Activated naive CD8-positive, alpha-beta T cell treated with anti-CD3 and anti-CD28 coated beads, Interleukin-2, amount 10 ng/mL, durations not matched to agents 7 days and 5 days (primary cell): ENCODE measurements at regions not wholly inside any gene's neighbourhood (a gene's known extent, or its start where the extent isn't known, plus 50 kb on each side); places are given as distances from the start of the nearest gene placed in this dataset.
A peak's percentile ranks its signal among the peaks of the same experiment; 100 is the strongest.

Source experiments
- ATAC-seq: fragments of 150-1000 bp; cut with Tn5 transposase; one replicate; pipeline ENCODE4 v1.10.0; 2021; ENCODE audit warnings: low read depth, moderate library complexity
- POLR2A ChIA-PET: fragments of 350-600 bp; sonication (Branson Sonifier 250); formaldehyde crosslinking; loops from one replicate; lab custom pipeline; 2021; ENCODE audit warnings: antibody characterized with exemption; lab: Charles Lee
- DNase-seq: peaks from one replicate; pipeline ENCODE4 v3.0.0; 2021
- H3K27ac Mint-ChIP-seq: one replicate; pipeline ENCODE4 v1.8.0; 2022; ENCODE audit warnings: mild to moderate bottlenecking, mixed read lengths
- H3K27me3 Mint-ChIP-seq: one replicate; pipeline ENCODE4 v1.8.0; 2022; ENCODE audit warnings: mild to moderate bottlenecking, moderate library complexity, mixed read lengths
- H3K36me3 Mint-ChIP-seq: one replicate; pipeline ENCODE4 v1.8.0; 2021; ENCODE audit warnings: mild to moderate bottlenecking, mixed read lengths
- H3K4me1 Mint-ChIP-seq: one replicate; pipeline ENCODE4 v1.8.0; 2021; ENCODE audit warnings: mixed read lengths
- H3K4me3 Mint-ChIP-seq: one replicate; pipeline ENCODE4 v1.8.0; 2022; ENCODE audit warnings: mild to moderate bottlenecking, moderate library complexity, mixed read lengths
- H3K9me3 Mint-ChIP-seq: one replicate; pipeline ENCODE4 v1.8.0; 2021; ENCODE audit warnings: mixed read lengths

DNA sequence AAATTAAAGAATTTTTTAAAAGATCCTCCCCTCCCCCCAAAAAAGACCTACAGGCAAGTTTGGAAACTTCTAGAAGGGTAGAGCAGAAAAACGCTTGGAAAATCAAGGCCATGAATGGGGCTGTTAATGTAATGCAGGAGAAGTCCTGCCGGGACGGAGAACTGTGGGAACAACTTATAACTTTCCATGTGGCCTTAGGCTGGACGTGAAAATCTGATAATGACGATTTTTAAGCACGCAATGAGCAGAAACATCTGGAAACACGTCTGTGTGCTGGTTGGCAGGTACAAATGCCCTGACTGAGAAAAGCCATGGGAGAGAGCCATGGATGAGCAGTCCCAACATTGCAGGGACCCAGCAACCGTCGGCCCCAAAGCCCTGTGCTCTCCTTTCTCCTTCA, 198.7 kb upstream of the RREB1 start:
- no peaks in the 10 kb centered on the region for H3K36me3 Mint-ChIP-seq
- POLR2A ChIA-PET, result no interaction called here
- no peaks in the 10 kb centered on the region for H3K9me3 Mint-ChIP-seq

DNA sequence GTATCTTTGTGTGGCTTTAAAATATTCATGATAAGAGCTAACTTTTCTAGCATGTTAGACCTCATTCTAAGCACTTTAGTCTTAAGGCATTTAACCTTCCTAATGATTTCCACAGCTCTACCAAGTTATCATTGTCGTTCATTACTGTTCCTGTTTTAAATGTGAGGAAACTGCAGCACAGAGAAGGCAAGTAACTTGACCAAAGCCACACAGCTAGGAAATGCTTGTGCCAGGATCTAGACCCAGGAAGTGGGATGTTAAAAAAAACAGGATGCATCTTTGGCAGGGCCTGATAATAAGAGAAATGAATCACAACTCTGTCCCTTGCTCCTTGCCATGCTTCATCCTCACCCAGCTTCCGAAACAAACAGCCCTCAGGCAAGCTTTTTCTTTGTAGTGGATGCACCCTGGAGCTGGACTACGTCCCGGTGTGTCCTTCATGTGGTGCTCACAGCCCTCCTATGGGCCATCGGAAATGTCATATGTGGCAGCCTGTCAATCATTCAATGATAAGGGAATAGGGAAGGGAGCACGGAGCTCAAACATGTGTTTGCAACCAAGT, 196.9 kb upstream of the RREB1 start:
- DNase-seq (no peak), ATAC-seq (no peak)
- H3K27ac Mint-ChIP-seq, result no peak overlapping the region
- H3K27me3 Mint-ChIP-seq, result peaks cover 12% of the 10 kb centered on the region
- no peaks in the 10 kb centered on the region for H3K4me1 Mint-ChIP-seq
- no peak overlapping the region for H3K4me3 Mint-ChIP-seq
- no peaks in the 10 kb centered on the region for H3K36me3 Mint-ChIP-seq
- POLR2A ChIA-PET, result interaction anchor here (0.7 kb wide), 1 partner anchor 189 kb away, joined by 3 read pairs; no protein-coding TSS in a partner anchor
- H3K9me3 Mint-ChIP-seq, result no peaks in the 10 kb centered on the region

More for the DNA sequence above, 198.7 kb upstream of the RREB1 start:
- Mint-ChIP-seq H3K27ac (no peak overlapping the region), H3K27me3 (peaks cover 14% of the 10 kb centered on the region), H3K4me1 (no peaks in the 10 kb centered on the region), H3K4me3 (no peak overlapping the region)
- no peak for DNase-seq
- ATAC-seq, result no peak

DNA sequence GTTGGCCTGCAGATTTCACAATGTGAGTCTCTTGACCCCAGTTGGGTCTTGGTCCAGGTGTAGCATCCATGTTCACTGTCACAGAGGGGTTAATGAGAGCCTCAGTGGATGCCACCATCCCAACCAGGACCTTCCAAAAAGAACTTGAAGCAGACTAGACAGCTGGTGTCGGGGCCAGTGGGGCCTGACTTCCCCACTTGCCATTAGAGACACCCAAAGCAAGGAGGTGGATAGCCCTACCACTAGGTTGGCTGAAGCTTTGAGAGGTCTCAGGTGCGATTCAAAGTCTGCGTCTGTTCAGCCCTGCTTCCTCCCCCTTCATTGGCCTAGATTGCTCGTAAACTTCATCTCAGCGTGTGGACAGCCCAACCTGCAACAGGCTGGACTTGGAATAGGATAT, 196.4 kb upstream of the RREB1 start:
- POLR2A ChIA-PET, result no interaction called here
- H3K36me3 Mint-ChIP-seq, result no peaks in the 10 kb centered on the region
- no peak overlapping the region for H3K27ac Mint-ChIP-seq
- no peak overlapping the region for H3K4me3 Mint-ChIP-seq
- DNase-seq (no peak), ATAC-seq (no peak)
- H3K4me1 Mint-ChIP-seq, result peaks cover 5% of the 10 kb centered on the region
- no peaks in the 10 kb centered on the region for H3K9me3 Mint-ChIP-seq
- peaks cover 10% of the 10 kb centered on the region for H3K27me3 Mint-ChIP-seq

DNA sequence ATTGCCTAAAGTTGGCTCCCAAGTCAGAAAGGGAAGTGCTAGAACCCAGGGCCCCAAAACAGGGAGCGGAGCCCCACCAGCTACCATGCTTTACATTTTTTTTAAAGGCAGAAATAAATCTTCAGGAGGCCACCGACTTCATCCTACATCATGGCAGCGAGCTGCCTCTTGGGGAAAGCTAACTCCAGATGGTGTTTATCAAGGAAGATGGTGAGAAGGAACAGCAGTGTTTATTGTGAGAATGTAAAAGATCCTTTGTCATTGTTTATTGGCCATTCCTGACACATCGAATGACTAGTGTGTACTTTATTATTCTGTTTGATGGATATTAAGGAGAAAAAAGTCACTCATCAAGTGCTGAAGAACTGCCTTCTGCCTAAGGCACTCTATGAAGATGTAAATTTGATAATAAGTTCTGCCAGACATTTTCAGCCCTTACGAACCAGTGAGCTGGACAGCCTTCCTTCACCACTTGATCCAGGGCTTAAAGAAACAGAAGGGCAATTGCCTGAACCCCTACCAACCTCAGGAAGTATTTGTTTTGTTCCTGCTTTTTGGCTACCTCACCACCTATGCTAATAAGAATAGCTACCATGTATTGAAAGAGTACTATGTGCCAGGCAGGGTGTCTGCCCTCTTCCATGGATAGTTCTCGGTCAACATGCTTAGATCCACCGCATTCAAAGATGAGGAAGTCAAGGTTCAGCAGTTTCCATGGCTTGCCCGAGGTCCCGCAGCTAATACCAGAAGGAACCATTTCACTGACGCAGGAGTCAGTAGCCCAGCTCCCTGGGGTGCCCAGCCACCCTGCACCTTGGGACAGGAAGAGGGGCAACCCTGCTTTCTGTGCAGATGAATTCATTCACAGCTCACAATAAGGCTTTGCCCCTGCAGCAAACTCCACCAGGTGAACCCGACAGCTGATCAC, 194.7 kb upstream of the RREB1 start:
- Mint-ChIP-seq H3K9me3 (no peaks in the 10 kb centered on the region), H3K4me3 (no peak overlapping the region)
- no peak for DNase-seq

DNA sequence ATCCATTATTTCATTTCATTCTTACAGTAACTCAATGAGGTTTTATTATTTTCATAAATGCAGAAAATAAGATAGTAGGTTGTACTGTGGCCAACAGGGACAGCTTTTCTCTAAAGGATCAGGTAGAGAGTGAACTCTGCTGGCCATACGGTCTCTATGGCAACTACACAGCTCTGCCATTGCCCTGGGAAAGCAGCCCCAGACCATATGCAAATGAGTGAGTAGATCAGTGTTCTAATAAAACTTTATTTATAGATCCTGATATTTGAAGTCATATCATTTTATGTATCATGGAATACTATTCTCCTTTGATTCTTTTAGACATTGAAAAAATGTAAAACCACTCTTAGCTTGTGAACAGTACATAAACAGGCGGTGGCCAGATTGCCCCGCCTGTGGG, 192.5 kb upstream of the RREB1 start:
- peaks cover 7% of the 10 kb centered on the region for H3K27me3 Mint-ChIP-seq

More for the DNA sequence above, 194.7 kb upstream of the RREB1 start:
- H3K27ac Mint-ChIP-seq, result no peak overlapping the region
- peaks cover 10% of the 10 kb centered on the region for H3K27me3 Mint-ChIP-seq
- ATAC-seq, result no peak
- H3K36me3 Mint-ChIP-seq, result no peaks in the 10 kb centered on the region
- POLR2A ChIA-PET, result no interaction called here
- peaks cover 5% of the 10 kb centered on the region for H3K4me1 Mint-ChIP-seq

DNA sequence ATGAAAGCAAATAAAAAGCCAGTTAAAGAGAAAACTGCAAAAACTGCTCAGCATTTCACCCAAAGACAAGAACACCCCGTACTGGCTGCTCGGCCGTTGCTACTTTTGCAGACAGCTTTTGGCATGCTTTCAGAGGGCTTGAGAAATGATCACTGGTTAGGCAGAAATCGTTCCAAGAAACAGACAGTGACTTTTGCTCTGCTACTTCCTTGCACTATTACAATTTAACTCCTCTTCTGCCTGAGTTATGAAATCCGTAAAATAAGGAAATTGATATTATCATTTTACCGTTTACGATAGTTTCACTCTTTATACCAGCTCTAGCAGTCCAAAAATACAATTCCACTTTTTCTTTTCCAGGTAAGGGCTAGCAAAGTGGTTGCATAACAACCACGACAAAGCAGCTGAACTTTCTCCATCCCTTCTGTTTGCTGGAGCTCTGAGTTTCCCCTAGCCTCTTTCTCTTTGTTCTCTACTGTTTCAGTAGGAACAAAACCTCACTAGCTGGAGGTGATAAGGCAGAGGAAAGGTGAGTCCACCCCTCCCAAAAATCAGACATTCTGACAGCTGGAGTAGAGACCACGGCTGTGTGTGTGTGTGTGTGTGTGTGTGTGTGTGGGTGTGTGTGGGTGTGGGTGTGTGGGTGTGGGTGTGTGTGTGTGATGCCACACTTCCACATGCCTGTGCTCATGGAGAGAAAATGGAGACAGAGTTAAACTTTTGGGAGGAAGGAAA, 191.8 kb upstream of the RREB1 start:
- Mint-ChIP-seq H3K27me3 (peaks cover 7% of the 10 kb centered on the region), H3K27ac (no peak overlapping the region), H3K4me1 (peaks cover 10% of the 10 kb centered on the region), H3K4me3 (peak overlapping the region; percentile 40), H3K36me3 (no peaks in the 10 kb centered on the region), H3K9me3 (no peaks in the 10 kb centered on the region)
- DNase-seq (no peak), ATAC-seq (peak; percentile 11)
- POLR2A ChIA-PET, result no interaction called here

More for the DNA sequence above, 192.5 kb upstream of the RREB1 start:
- H3K27ac Mint-ChIP-seq, result no peak overlapping the region
- no peaks in the 10 kb centered on the region for H3K36me3 Mint-ChIP-seq
- no peak for DNase-seq
- no peak for ATAC-seq
- peaks cover 10% of the 10 kb centered on the region for H3K4me1 Mint-ChIP-seq
- H3K4me3 Mint-ChIP-seq, result peak overlapping the region; percentile 40
- H3K9me3 Mint-ChIP-seq, result no peaks in the 10 kb centered on the region
- POLR2A ChIA-PET, result no interaction called here

DNA sequence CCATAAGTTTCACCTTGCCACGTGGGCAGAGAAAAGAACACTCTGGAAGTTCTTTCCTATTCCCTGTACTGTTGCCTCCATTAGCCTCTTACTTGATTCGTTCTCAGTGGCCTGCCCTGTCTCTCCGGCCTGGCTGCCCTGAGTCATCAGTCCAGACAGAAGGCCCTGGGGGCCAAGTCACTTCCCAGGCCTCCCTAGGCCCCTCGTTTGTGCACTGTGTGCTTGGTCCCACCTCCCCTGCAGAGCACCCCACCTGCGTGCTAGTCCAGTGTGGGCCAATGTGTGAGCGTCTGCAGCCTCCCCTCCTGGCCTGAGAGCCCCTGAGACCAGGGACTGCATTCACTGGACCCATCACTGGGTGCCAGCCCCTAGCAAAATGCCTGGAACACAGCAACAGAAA, 191.2 kb upstream of the RREB1 start:
- DNase-seq (no peak), ATAC-seq (no peak)
- Mint-ChIP-seq H3K4me3 (no peak overlapping the region), H3K36me3 (no peaks in the 10 kb centered on the region), H3K9me3 (peaks cover under 1% of the 10 kb centered on the region), H3K27me3 (peaks cover 7% of the 10 kb centered on the region), H3K27ac (no peak overlapping the region), H3K4me1 (peaks cover 10% of the 10 kb centered on the region)
- POLR2A ChIA-PET, result no interaction called here

DNA sequence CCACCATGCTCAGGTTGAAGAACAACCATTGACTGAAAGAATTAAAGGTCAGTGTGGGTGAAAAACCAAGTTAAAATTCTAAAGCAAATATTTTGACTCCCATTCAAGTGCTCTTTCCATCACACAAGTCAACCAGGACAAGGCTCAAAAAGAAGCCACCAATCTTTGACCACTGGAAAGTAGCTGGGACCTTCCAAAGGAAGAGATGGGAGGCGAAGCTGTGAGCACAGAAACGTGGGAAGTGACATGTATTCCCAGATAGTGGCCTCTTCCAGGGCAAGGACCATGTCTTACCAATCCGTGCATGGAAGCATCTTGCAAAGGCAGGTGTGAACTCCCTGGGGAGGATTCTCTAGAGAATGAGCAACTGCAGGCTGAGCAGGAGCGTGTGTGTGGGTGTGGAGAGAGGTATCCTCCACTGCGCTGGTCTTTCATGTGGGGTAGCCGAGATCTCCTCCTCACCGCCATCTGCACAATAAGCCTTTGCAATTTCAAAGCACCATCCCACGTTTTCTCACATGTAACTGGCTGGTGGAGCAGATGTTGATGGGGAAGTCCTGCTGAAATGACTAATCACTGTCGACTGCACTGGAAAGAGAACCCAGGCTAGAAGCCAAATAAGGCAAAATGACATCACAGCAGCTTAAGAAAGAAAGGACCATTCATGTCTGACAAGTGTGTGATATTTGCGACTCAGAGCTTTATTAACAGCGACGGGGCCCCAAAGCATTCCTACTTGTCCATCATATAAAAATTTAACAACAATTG, 189.4 kb upstream of the RREB1 start:
- no peak overlapping the region for H3K4me3 Mint-ChIP-seq
- H3K27me3 Mint-ChIP-seq, result peaks cover 6% of the 10 kb centered on the region
- ATAC-seq (peak; percentile 85), DNase-seq (no peak)
- peaks cover 3% of the 10 kb centered on the region for H3K9me3 Mint-ChIP-seq
- H3K27ac Mint-ChIP-seq, result no peak overlapping the region
- POLR2A ChIA-PET, result no interaction called here
- no peaks in the 10 kb centered on the region for H3K36me3 Mint-ChIP-seq
- peaks cover 10% of the 10 kb centered on the region for H3K4me1 Mint-ChIP-seq

DNA sequence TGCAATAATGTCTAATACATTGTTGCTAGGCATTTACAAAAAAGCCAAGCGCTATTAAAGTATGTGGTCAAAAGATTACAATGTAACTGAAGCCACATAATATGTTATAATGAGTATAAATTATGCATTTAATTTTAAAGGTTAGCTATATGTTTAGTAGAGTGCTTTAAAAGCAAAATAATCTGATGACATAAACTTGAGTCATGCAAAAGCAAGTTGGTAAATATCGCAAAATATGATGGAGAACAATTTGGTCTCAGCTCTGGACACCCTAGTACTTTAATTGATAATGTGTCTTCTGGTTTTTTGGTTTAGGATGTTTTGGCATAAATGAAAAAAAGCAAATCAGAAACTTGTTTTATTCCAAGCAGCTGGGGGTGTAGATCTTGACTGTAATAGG, 188.6 kb upstream of the RREB1 start:
- no peak overlapping the region for H3K27ac Mint-ChIP-seq
- no peak overlapping the region for H3K4me3 Mint-ChIP-seq
- no peak for DNase-seq
- POLR2A ChIA-PET, result no interaction called here
- H3K4me1 Mint-ChIP-seq, result peaks cover 10% of the 10 kb centered on the region
- ATAC-seq, result no peak
- H3K36me3 Mint-ChIP-seq, result no peaks in the 10 kb centered on the region
- peaks cover 6% of the 10 kb centered on the region for H3K27me3 Mint-ChIP-seq
- H3K9me3 Mint-ChIP-seq, result peaks cover 3% of the 10 kb centered on the region

DNA sequence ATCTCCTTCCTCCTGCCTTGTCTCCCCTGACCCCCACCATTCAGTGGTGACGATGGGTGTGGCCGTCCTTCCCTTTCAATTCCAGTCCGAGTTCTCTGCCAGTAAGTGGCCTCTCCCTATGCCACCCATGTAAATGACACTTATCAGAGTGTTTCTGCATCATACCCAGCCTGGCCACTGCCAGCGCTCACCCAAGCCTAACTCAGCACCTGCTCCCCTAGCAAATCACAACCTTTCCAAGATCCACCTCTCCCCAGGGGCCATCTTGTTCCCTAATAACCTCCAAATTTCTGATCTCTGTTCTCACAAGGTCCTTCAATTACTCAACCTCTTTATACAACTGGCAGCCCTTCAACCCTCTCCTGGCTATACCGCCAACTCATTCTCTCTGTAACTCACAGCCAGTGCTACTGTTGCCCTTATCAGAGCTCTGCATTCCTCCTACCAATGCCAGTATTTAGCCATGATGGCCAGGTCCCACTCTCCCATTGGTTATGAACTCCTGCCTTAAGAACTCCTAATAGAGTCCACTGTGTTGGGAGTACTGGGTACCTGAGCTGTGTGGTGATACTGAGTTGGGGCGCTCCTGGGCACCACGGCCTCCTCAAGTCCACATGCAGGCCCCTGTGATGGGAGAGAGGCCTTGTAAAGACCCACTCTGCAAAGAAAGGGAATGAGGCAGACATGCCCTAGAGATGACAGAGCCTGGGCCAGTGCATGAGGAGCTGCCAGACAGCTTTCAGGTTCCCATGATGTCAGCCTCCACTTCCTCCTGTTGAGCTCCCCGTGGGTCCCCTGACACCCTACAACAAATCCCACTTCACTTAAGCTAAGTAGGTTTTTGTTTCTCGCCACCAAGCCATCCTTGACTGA, 187.4 kb upstream of the RREB1 start:
- no peaks in the 10 kb centered on the region for H3K36me3 Mint-ChIP-seq
- no peak overlapping the region for H3K4me3 Mint-ChIP-seq
- H3K27ac Mint-ChIP-seq, result no peak overlapping the region
- POLR2A ChIA-PET, result no interaction called here
- H3K27me3 Mint-ChIP-seq, result peaks cover 8% of the 10 kb centered on the region
- no peak for ATAC-seq
- peaks cover 10% of the 10 kb centered on the region for H3K4me1 Mint-ChIP-seq
- peaks cover 3% of the 10 kb centered on the region for H3K9me3 Mint-ChIP-seq
- no peak for DNase-seq

DNA sequence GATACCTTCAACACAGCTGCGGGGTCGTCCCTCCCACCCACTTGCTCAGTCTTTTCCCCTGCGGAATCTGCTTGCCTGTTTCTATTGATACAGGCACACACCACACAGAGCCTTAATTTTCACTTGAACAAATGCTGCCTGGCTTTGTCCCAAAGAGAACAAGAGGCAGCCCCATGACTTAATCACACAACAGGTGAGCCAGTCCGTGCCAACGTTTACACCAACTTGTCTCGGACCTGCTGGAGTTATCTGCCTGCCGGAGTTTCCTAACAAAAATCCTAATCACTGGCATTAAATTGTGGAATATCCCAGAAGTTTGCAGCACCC, 186.8 kb upstream of the RREB1 start:
- POLR2A ChIA-PET, result no interaction called here
- Mint-ChIP-seq H3K9me3 (peaks cover 3% of the 10 kb centered on the region), H3K36me3 (no peaks in the 10 kb centered on the region), H3K27me3 (peaks cover 8% of the 10 kb centered on the region), H3K4me3 (no peak overlapping the region), H3K4me1 (peaks cover 9% of the 10 kb centered on the region), H3K27ac (no peak overlapping the region)
- no peak for DNase-seq
- ATAC-seq, result no peak

DNA sequence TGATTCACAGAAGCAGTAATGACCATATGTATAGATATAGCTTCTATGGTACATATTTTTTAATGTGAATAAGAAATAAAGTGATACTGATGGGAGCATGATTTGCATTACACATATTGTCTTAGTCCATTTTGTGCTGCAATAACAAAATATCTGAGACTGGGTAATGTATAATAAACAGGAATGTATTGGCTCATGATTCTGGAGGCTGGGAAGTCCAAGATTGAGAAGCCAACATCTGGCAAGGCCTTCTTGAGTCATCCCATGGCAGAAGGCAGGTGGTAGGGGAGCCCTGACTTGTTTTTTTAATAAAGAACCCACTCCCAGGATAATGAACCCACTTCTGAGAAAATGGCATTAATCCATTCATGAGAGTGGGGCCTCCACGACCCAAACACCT, 185.6 kb upstream of the RREB1 start:
- DNase-seq, result no peak
- no peak overlapping the region for H3K4me3 Mint-ChIP-seq
- no peak overlapping the region for H3K27ac Mint-ChIP-seq
- no peak for ATAC-seq
- POLR2A ChIA-PET, result no interaction called here
- peaks cover 5% of the 10 kb centered on the region for H3K4me1 Mint-ChIP-seq
- H3K27me3 Mint-ChIP-seq, result peaks cover 13% of the 10 kb centered on the region
- peaks cover 3% of the 10 kb centered on the region for H3K9me3 Mint-ChIP-seq
- no peaks in the 10 kb centered on the region for H3K36me3 Mint-ChIP-seq
